HG03280 (cell line): ENCODE measurements at regions not wholly inside any gene's neighbourhood (a gene's known extent, or its start where the extent isn't known, plus 50 kb on each side); places are given as distances from the start of the nearest gene placed in this dataset.
"Not testable (repeated sequence)": the region's sequence is repeated elsewhere in the genome, so short reads cannot be mapped to it uniquely, and the experiment has no call there.

Experiments used
- ATAC-seq: cut with Tn5 transposase; IDR thresholded peaks from one replicate; pipeline ENCODE4 v1.9.1; 2021; ENCODE audit warnings: mild to moderate bottlenecking, moderate library complexity; ENCODE audit not compliant: unreplicated experiment

DNA sequence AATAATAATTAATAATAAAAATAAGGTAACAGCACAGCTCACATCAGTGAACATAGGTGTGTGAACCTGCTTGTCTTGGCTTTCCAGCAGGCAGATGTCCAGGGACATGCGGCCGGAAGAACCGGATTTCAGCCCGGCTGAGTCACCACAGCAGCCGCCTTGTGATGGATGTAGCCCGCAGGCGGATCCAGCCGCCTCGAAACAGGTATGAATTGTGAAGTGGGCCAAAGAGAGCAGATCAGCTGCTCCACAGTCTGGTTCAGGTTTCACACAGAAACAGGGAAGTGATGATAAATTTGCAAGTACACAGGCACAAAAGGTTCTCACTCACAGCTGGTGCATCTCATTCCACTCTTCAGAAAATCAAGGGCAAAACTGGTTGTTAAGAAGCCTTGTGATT lies 55.1 kb downstream of the ID4 start:
- no peak for ATAC-seq

DNA sequence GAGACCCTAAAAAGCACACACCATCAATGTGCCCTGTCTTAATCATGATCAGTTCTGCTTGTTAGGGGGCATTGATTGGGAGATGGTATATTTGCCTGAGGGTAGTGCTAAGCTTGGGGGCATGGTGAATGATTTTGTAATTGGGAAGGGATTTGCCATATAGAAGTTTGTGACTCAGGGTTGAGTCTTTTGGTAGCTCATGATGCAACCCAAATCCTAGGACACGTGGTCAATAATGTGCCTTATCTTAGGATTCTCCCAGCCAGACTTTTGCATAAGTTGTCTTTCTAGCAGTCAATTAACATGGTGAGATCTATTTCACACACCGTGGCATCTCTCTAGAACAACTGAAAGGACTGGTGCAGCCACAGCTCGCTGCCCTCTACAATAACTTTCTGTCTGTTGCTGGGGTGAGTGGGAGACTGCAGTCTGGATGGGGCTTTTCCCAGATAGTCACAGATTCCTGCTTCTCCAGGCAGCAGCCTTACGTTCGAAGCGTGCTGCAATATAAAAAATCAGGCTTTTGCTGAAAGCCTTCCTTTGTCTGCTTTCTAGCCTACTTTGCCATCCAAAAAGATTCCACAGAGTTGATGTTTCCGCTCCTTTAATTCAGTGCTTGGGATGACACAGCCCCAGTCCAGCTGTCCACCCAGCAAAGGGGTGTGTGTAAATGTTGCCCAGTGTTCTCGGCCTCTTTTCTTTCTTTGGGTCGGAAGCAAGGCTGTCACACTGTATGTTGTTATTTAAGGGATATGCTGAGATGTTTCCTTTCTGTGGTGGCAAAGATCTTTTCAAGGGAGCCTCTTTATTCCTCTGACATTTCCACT lies 58.9 kb downstream of the ID4 start:
- ATAC-seq = no peak

DNA sequence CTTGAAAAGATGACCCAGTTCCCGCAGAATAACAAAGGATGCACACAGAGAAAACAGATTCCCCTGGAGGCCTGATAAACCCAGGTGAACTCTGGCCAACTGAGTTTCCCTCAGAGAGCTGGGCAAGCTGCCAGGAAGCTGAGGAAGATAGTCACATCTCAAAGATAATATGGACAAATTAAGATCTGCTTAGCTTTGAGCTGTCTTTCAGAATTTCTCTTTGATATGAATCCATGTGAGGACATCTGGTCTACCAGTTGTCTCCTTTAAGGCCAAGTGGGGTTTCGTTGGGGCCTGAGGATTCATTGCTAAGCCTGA lies 59.5 kb downstream of the ID4 start:
- no peak for ATAC-seq

DNA sequence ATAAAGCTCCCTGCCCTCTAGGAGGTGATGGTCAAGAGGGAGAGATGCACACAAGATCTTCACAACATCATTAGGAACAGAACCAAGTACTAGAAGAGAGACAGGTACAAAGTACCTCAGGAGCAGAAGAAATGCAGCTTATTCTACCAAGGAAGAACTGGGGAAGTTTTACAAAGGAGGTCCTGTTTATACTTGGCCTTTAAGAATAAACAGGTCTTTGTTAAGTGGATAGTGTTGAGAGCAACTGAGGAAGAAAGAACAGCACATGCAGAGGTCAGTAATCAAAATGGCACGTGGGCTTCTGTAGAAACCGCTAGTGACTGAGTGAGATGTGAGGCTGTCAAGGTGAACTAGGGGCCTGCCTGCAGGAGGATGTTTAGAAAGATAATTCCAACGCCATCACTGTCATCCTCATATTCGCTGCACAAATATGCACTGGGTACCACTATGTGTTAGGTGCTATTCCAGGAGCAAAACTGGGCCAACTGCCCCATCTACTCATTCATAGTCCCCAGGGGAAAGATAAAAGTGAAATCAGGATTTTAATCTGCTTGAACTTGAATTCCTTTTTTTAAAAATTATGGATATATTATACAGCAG lies 61.1 kb downstream of the ID4 start:
- ATAC-seq = no peak

DNA sequence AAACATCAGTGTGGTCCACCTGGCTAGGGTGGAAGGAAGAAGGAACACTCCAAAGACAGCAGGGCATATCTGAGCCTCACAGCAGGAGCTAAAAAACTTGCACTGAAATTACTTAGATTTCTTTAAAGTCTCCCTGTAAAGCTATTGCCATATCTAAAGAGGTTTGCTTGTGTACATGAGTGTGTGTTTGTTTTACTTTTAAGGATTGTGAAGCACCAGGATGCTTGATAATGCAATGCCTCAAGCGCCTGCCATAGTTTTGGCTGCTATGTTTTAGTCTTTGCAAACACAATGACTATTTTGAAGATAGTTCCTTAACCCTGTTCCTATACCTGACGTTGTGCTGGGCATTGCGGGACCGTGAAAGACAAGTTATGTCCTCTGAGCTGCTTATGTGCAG lies 65.0 kb downstream of the ID4 start:
- no peak for ATAC-seq

DNA sequence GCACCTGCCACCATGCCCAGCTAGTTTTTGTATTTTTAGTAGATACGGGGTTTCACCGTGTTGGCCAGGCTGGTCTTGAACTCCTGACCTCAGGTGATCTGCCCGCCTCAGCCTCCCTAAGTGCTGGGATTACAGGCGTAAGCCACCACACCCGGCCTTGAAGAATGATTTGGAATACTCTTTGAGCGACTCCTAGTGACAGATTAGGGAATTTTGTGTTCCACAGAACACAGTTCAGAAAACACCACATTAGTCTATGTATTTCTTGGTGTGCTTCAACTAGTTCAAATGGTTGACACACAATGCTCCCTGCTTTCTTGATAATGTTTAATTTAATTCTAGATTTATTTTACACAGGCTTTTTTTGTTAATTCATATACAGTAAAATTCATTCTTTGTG lies 67.2 kb downstream of the ID4 start:
- ATAC-seq = not testable (repeated sequence)

DNA sequence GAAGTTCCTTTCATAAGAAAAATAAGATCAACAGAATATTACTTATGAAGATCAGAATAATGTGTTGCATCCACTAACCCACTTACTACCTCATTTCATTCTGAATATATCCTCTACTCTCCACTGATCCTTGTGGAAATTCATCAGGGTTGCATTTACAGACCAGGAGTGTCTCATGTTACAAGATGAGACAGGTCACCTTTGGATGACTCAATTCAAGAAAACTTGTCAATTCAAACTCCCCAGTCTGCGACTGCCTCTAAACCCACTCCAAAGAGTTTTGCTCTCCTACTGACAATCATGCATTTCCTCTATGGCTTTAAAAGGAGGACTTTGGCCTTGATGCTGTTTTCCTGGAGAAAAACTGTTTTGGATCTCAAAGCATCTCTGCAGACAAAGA lies 68.4 kb downstream of the ID4 start:
- no peak for ATAC-seq

DNA sequence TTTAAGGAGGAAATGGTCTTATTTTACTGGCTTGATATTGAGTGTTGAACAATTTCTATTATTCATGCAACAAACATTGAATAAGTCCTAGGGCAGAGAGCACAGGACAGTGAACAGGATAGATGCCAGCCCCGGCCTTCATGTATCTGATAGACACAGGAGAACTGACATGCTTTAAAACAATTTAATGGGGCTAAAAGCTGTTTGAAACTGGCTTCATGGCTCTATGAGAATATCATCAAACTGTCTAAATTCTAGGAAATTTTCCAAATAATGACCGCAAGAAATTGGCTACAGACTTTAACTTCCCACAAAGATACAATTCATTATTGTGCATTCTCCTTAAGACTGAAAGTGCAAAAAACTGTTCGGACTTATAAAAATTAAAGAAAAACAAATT lies 69.0 kb downstream of the ID4 start:
- ATAC-seq = no peak

DNA sequence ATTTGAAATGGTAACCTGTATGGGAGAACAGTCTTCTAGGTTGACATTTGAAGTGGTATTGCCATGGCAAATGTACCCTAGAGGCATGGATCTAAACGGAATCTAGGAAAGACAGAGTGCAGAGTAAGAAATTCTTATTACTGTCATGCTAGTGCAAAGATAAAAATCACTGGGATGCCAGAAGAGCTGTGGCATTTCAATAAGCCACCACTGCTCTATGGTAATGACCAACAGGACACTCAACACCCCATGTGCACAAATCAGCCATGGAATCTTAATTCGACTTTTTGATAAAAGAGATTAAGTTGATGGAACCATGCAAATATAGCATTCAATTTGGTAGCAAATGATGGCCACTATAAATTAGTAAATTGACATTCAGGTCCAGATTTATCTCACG lies 74.1 kb downstream of the ID4 start:
- ATAC-seq = no peak

DNA sequence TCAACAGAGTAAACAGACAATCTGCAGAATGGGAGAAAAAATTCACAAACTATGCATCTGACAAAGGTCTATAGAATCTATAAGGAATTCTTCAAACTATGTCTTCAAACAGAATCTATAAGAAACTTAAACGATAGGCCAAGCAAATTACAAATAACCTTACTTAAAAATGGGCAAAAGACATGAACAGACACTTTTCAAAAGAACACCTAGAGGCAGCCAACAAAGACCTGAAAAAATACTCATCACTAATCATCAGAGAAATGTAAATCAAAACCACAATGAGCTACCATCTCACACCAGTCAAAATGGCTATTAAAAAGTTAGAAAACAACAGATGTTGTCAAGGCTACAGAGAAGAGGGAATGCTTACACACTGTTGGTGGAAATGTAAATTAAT lies 81.3 kb downstream of the ID4 start:
- ATAC-seq = no peak

DNA sequence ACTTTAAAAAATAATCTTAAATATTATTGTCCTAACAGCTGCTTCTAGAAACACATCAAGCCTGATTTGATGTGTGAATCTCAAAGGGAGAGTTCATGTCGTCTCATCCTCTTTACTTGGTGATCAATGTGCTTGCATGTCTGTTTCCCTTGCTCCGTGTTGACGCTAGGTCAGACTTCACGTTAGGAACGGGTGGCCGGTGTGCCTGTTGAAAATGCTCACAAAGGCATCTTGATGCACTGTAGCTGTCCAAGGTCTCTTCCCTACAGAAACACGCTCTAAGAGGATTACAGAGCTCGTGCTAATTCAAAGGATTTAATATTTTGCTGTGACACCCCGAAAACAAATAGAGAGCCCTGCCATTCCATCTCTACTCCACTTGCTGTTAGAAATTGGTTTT lies 84.6 kb downstream of the ID4 start:
- no peak for ATAC-seq

DNA sequence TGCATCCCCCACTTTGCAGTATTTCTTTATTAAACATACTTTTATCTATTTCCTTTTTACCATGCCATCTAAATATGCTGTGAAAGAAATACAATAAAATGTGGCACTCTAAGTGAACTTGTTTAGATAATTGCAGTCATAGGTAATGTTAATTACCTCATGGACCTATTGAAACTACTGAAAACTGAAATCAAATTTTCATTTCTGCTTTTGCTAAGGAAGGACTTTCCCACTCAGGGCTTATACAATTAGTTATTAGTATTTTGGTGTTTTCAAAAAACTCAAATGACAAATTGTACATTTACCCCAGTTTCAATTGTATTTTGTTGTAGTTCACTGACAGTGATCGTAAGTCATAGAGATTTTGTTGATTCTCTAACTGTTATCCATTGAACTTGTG lies 88.4 kb downstream of the ID4 start:
- ATAC-seq = peak; percentile 52

DNA sequence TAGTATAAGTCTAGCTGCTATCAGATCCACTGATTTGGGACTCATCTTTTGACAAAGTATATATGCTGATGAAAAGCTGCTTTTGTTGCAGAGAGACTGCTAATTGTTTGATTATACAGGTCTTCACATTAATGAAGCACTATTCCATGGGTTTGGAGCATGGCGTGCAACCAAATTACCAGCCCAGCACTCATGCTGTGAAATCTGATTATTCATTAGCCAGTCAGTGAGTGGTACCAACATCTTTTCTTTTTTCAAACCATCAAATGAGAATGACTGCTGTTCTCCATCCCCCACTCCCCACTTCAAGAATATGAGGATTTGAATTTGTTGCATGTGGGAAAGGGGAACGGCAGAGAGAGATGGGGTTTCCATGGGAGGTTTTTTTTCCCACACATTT lies 91.3 kb downstream of the ID4 start:
- ATAC-seq = no peak

DNA sequence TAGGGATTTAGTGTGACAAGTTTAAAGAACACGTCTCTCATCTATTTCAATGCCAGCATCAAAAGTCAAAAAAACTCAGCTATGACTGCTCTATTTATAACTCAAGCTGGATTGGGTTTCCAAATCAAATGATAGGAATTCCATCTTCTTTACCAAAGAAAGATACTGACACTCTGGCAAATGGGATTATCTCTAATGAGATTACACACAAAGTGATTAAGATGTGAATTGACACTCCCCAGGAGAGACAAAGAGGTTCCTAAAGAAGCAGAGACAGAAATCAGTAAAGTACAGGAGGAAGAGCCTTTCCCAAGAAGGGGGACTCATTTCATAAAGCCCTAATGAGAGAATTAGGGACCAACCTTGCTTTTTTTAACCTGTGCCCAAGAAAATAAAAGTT lies 92.1 kb downstream of the ID4 start:
- ATAC-seq = no peak

DNA sequence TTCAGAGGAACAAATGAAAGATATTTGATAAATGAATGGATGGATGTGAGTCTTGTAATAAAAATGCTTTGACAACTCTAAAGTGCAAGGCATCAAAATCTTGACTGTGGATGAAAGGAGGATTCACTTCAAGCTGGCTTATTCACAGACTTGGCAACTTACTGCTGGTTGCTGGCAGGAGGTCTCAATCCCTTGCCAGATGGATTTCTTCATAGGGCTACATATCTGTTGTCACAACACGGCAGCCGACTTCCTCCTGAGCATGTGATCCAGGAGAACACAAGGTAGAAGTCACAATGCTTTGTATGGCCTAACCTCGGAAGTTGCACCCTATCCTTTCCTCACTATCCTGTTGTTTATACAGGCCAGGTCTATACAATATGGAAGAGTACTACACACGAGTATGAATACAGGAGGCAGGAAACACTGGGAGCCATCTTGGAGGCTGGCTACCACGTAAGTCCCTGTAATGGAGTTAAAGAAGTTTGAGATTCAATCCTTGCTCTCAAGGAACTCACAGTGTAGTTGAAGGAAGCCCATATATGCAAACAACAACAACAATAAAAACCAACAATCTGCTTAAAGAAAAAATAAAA lies 97.9 kb downstream of the ID4 start:
- ATAC-seq = no peak

DNA sequence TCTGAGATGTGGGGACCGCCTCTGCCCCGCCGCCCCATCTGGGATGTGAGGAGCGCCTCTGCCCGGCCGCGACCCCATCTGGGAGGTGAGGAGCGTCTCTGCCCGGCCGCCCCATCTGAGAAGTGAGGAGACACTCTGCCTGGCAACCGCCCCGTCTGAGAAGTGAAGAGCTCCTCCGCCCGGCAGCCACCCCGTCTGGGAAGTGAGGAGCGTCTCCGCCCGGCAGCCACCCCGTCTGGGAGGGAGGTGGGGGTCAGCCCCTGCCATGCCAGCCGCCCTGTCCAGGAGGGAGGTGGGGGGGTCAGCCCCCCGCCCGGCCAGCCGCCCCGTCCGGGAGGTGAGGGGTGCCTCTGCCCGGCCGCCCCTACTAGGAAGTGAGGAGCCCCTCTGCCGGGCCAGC lies 102.2 kb downstream of the ID4 start:
- ATAC-seq = not testable (repeated sequence)

DNA sequence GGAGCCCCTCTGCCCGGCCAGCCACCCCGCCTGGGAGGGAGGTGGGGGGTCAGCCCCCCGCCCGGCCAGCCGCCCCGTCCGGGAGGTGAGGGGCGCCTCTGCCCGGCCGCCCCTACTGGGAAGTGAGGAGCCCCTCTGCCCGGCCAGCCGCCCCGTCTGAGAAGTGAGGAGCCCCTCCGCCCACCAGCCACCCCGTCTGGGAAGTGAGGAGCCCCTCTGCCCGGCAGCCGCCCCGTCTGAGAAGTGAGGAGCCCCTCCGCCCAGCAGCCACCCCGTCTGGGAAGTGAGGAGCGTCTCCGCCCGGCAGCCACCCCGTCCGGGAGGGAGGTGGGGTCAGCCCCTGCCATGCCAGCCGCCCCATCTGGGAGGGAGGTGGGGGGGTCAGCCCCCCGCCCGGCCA lies 102.8 kb downstream of the ID4 start:
- not testable (repeated sequence) for ATAC-seq

DNA sequence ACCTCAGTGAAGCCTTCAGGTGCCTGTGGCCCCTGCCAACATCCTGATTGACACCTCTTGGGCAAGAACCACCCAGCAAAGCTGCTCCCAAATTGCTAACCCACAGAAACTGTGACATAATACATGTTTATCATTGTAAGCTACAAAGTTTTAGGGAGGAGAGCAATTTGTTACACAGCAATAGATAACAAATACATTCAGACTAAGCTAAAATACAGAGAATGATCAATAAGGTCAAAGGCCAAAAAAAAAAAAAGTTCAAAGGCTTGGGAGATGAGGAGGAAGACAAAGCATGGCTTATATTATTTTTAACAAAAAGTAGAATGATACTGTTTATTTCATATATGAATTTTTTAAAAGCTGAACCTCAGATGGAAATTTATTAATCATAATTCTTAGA lies 105.9 kb downstream of the ID4 start:
- ATAC-seq = no peak

DNA sequence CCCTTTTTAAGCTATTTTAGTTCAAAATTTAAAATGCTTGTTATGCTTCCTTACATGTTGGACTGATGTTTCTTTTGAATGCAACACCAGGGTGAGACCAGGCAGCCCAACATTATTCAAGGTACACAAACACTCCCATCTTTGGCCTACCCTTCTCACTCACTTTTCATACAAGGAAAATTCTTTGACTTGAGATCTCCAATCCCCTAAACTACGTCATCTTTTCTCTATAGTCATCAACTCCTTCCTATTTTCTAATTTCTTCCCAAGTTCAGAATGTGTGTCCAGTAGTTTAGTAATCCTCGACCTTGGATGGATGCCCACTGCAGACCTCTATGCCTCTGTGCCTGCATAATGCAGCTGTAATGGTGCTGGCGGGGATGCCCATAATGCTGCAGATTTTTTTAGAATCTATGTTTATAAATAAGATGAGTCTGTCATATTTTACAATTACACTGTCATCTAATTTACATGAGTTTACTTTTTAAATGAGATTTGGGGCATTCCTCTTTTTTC lies 108.7 kb downstream of the ID4 start:
- ATAC-seq = no peak

DNA sequence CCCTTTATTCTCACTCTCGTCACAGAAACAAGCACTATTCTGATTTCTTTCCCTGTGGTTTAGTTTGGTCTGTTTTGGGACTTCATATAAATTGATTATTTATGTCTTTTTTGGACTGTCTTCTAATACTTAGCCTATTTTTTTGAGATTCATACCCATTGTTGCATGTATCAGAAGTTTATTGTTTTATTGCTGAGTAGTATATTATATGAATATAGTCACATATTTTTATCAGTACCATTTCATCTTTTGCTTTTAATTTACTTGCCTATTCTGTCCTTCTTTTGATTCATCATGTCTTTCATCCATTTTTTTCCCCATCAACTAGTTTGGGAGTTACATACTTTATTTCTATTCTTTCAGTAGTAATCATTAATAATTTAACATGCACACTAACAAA lies 112.0 kb downstream of the ID4 start:
- ATAC-seq = no peak

DNA sequence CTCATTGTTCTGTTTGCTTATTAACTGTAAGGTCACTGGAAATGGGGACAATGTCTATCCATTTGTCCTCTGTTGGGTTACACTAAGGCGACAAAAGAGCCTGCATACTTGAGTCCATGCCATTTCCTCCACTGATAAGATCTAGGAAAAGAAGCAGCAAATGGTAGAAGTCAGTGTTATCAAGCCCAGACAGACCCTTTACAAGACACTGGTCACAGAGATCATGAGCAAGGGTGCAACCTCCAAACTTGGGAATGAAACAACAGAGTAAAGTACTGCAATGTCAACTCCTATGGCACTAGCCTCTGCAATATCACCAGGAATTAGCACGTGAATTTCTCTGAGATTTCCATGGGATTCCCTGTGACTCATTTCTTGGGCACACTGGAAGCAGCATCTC lies 126.9 kb downstream of the ID4 start:
- no peak for ATAC-seq

DNA sequence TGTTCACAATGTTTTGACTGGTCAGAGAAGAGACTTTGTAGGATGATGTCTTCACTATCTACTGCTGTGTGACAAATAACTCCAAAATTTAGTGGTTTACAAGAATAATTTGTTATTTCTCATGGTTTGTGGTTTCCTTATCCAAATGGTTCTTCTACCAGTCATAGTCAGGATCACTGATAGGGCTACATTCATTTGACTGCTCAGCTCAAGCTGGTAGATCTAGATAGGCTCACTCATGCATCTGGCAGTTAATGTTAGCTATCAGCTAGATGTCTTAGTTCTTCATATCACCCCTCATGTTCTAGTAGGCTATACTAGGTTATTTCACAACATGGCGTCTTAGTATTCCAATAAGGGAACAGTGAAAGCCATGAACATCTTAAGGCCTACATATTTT lies 131.0 kb downstream of the ID4 start:
- no peak for ATAC-seq
